NOMO-1 treated with DMSO at 0.1 percent for 48 hours (cell line): ENCODE measurements at regions not wholly inside any gene's neighbourhood (a gene's known extent, or its start where the extent isn't known, plus 50 kb on each side); places are given as distances from the start of the nearest gene placed in this dataset.
A peak's percentile ranks its signal among the peaks of the same experiment; 100 is the strongest.
"Not testable (repeated sequence)": the region's sequence is repeated elsewhere in the genome, so short reads cannot be mapped to it uniquely, and the experiment has no call there.

Source experiments
- DNase-seq: peaks from one replicate; lab custom pipeline; 2025; ENCODE audit not compliant: unreplicated experiment; lab: John Stamatoyannopoulos, UW

GRCh38 chr3:64438066-64438465 lies 212.8 kb upstream of the PRICKLE2 start:
- no peak for DNase-seq

- no peak for DNase-seq
These were observed 211.9 kb upstream of the PRICKLE2 start for GRCh38 chr3:64437131-64437530.

GRCh38 chr3:64435023-64435422 lies 209.8 kb upstream of the PRICKLE2 start:
- DNase-seq, result not testable (repeated sequence)

GRCh38 chr3:64432870-64433269 lies 207.6 kb upstream of the PRICKLE2 start:
- DNase-seq, result no peak

- no peak for DNase-seq
These were observed 206.3 kb upstream of the PRICKLE2 start for GRCh38 chr3:64431526-64432091.

GRCh38 chr3:64427671-64428070 lies 202.4 kb upstream of the PRICKLE2 start:
- no peak for DNase-seq

- no peak for DNase-seq
These were observed 201.3 kb upstream of the PRICKLE2 start for GRCh38 chr3:64426551-64426950.

GRCh38 chr3:64422932-64423331 lies 197.7 kb upstream of the PRICKLE2 start:
- DNase-seq, result no peak

- no peak for DNase-seq
These were observed 196.9 kb upstream of the PRICKLE2 start for GRCh38 chr3:64422192-64422591.

- DNase-seq, result peak; percentile 57
These were observed 192.6 kb upstream of the PRICKLE2 start for GRCh38 chr3:64417816-64418215.

- no peak for DNase-seq
These were observed 188.8 kb upstream of the PRICKLE2 start for GRCh38 chr3:64414043-64414442.

GRCh38 chr3:64411101-64411500 lies 185.8 kb upstream of the PRICKLE2 start:
- no peak for DNase-seq

- DNase-seq, result no peak
These were observed 185.0 kb upstream of the PRICKLE2 start for GRCh38 chr3:64410226-64410625.

GRCh38 chr3:64408770-64409169 lies 183.5 kb upstream of the PRICKLE2 start:
- no peak for DNase-seq

GRCh38 chr3:64406271-64406670 lies 181.0 kb upstream of the PRICKLE2 start:
- no peak for DNase-seq

GRCh38 chr3:64405211-64405835 lies 180.1 kb upstream of the PRICKLE2 start:
- no peak for DNase-seq

- no peak for DNase-seq
These were observed 175.4 kb upstream of the PRICKLE2 start for GRCh38 chr3:64400706-64401105.

- DNase-seq, result peak; percentile 31
These were observed 174.0 kb upstream of the PRICKLE2 start for GRCh38 chr3:64399205-64399800.

- DNase-seq, result no peak
These were observed 173.2 kb upstream of the PRICKLE2 start for GRCh38 chr3:64398476-64398875.

GRCh38 chr3:64398006-64398405 lies 172.7 kb upstream of the PRICKLE2 start:
- no peak for DNase-seq

- no peak for DNase-seq
These were observed 172.3 kb upstream of the PRICKLE2 start for GRCh38 chr3:64397573-64397972.

GRCh38 chr3:64395490-64395889 lies 170.2 kb upstream of the PRICKLE2 start:
- DNase-seq, result no peak

- no peak for DNase-seq
These were observed 167.9 kb upstream of the PRICKLE2 start for GRCh38 chr3:64393193-64393592.
